Liver (tissue), 8 donors: ENCODE measurements at regions not wholly inside any gene's neighbourhood (a gene's known extent, or its start where the extent isn't known, plus 50 kb on each side); places are given as distances from the start of the nearest gene placed in this dataset.

Source experiments
- DNase-seq: peaks from one replicate; pipeline ENCODE4 v3.0.0-alpha.2; 2017; ENCODE audit warnings: low spot score
- H3K27ac ChIP-seq, 2 donors: one replicate each; pipeline ENCODE4 v1.7.0; 2013; ENCODE audit warnings: inconsistent platforms in 2 of 2, low read length in 2 of 2, control low read depth in 1 of 2, low read depth in 1 of 2, mild to moderate bottlenecking in 1 of 2
- H3K27me3 ChIP-seq, 4 donors: one replicate each; pipeline versions ENCODE4 v1.6.1 to v1.7.0; 2013; ENCODE audit warnings: low read length in 3 of 4, inconsistent platforms in 1 of 4, mild to moderate bottlenecking in 1 of 4, moderate library complexity in 1 of 4; ENCODE audit not compliant: control insufficient read depth in 4 of 4, insufficient read depth in 4 of 4
- H3K36me3 ChIP-seq, 4 donors: one replicate each; pipeline versions ENCODE4 v1.6.1 to v1.7.0; 2013; ENCODE audit warnings: low read length in 3 of 4, mild to moderate bottlenecking in 3 of 4, low read depth in 1 of 4, moderate library complexity in 1 of 4; ENCODE audit not compliant: control insufficient read depth in 4 of 4, insufficient read depth in 3 of 4
- H3K4me1 ChIP-seq, 4 donors: one replicate each; pipeline versions ENCODE4 v1.6.1 to v1.7.0; 2013; ENCODE audit warnings: low read length in 3 of 4, mild to moderate bottlenecking in 3 of 4, moderate library complexity in 1 of 4; ENCODE audit not compliant: control insufficient read depth in 4 of 4, insufficient read depth in 4 of 4
- H3K4me3 ChIP-seq, 3 donors: one replicate each; pipeline versions ENCODE4 v1.6.1 to v1.7.0; 2013; ENCODE audit warnings: low read length in 3 of 3, control low read depth in 1 of 3, low read depth in 1 of 3, mild to moderate bottlenecking in 1 of 3
- H3K9ac ChIP-seq, 2 donors: one replicate each; pipeline ENCODE4 v1.7.0; 2013; ENCODE audit warnings: low read length in 2 of 2, mild to moderate bottlenecking in 2 of 2, moderate library complexity in 2 of 2, control low read depth in 1 of 2, low read depth in 1 of 2
- H3K9me3 ChIP-seq, 4 donors: one replicate each; pipeline versions ENCODE4 v1.6.1 to v1.7.0; 2013; ENCODE audit warnings: low read length in 3 of 4; ENCODE audit not compliant: control insufficient read depth in 4 of 4
- CTCF ChIP-seq: fragments of 150-350 bp; IDR thresholded peaks from 2 replicates; pipeline ENCODE4 v1.5.1; 2017; ENCODE audit warnings: improper control_type of control experiment, low read depth, low read length; ENCODE audit not compliant: missing input control
- EGR1 ChIP-seq, 2 donors: IDR thresholded peaks; 2 replicates each; pipeline ENCODE4 v1.6.1; 2016 to 2018; ENCODE audit warnings: antibody characterized with exemption in 2 of 2, low read depth in 2 of 2
- FOXA1 ChIP-seq: IDR thresholded peaks from 2 replicates; pipeline ENCODE4 v1.6.1; 2016; ENCODE audit warnings: antibody characterized with exemption
- FOXA2 ChIP-seq: IDR thresholded peaks from 2 replicates; pipeline ENCODE4 v1.6.1; 2016; ENCODE audit warnings: antibody characterized with exemption
- HNF4G ChIP-seq: IDR thresholded peaks from 2 replicates; pipeline ENCODE4 v1.6.1; 2016; ENCODE audit warnings: antibody characterized with exemption
- JUND ChIP-seq, 2 donors: IDR thresholded peaks; 2 replicates each; pipeline ENCODE4 v1.6.1; 2016; ENCODE audit warnings: antibody characterized with exemption in 2 of 2
- NR2F2 ChIP-seq: IDR thresholded peaks from 2 replicates; pipeline ENCODE4 v1.6.1; 2016; ENCODE audit warnings: antibody characterized with exemption
- RAD21 ChIP-seq, 2 donors: IDR thresholded peaks; 2 replicates each; pipeline ENCODE4 v1.6.1; 2016; ENCODE audit warnings: antibody characterized with exemption in 2 of 2, mild to moderate bottlenecking in 2 of 2
- REST ChIP-seq: IDR thresholded peaks from 2 replicates; pipeline ENCODE4 v1.6.1; 2016; ENCODE audit warnings: antibody characterized with exemption, mild to moderate bottlenecking
- RXRA ChIP-seq, 2 donors: IDR thresholded peaks; 2 replicates each; pipeline ENCODE4 v1.6.1; 2017 to 2018; ENCODE audit warnings: antibody characterized with exemption in 2 of 2, mild to moderate bottlenecking in 1 of 2
- WGBS: extraction: QIAGEN DNeasy Blood & Tissue Kit; methylation state at CpG from one replicate; pipeline ENCODE4 v1.1.7; 2013; 5-methylcytosine and 5-hydroxymethylcytosine counted together
- TF ChIP-seq, protein P1 (sequence below): IDR thresholded peaks from 2 replicates; pipeline ENCODE4 v1.6.1; 2016; ENCODE audit warnings: antibody characterized with exemption
- TF ChIP-seq, protein P2 (sequence below): IDR thresholded peaks from 2 replicates; pipeline ENCODE4 v1.6.1; 2016; ENCODE audit warnings: antibody characterized with exemption
- TF ChIP-seq, protein P3 (sequence below): IDR thresholded peaks from 2 replicates; pipeline ENCODE4 v1.6.1; 2016; ENCODE audit warnings: antibody characterized with exemption
- donor health status: healthy.
- donor health status: healthy.
- donor health status: healthy.
- donor health status: healthy.
- donor health status: healthy.

- 46% methylated on average over 1 of the region's 1 CpG for WGBS
- H3K9ac ChIP-seq: no peak overlapping the region
- no peaks in the 10 kb centered on the region for H3K4me1 ChIP-seq
- H3K27ac ChIP-seq: no peak overlapping the region
- no peaks in the 10 kb centered on the region for H3K36me3 ChIP-seq
- H3K4me3 ChIP-seq: no peak overlapping the region
- H3K27me3 ChIP-seq: no peaks in the 10 kb centered on the region
- no peak for DNase-seq
- TF ChIP-seq RAD21 (IDR thresholded peaks at IDR 0.05) (no peak), REST (no peak)
- TF ChIP-seq, protein P1, sequence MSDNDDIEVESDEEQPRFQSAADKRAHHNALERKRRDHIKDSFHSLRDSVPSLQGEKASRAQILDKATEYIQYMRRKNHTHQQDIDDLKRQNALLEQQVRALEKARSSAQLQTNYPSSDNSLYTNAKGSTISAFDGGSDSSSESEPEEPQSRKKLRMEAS: no peak
- TF ChIP-seq, protein P2, sequence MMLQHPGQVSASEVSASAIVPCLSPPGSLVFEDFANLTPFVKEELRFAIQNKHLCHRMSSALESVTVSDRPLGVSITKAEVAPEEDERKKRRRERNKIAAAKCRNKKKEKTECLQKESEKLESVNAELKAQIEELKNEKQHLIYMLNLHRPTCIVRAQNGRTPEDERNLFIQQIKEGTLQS: no peak
- H3K9me3 ChIP-seq: no peaks in the 10 kb centered on the region
Observed at GRCh38 chr18:56299740-56300139, 338.7 kb downstream of the TXNL1 start.

DNA sequence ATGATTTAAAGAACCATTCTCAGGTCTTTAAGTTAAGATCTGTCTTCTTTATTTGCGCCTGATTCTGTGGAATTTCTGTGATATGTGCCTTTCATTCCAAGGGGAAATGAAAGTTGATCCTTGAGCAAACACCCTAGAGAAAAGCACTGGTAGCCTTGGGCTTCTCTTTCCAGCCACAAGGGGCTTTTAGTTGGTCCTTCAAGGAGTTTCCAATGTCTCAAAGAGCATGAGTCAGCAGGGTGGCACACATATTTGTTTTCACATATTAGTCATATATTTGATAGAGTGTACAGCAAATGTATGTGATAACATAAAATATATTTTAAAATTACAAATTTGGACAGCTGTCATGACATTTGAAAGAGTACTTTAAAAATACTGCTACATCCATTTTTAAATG lies 339.5 kb downstream of the TXNL1 start:
- no peak for DNase-seq
- Histone ChIP-seq H3K4me1 (no peaks in the 10 kb centered on the region), H3K36me3 (no peaks in the 10 kb centered on the region), H3K27me3 (no peaks in the 10 kb centered on the region), H3K9me3 (no peaks in the 10 kb centered on the region), H3K27ac (no peak overlapping the region), H3K4me3 (no peak overlapping the region), H3K9ac (no peak overlapping the region)
- WGBS: 90% methylated on average over 1 of the region's 1 CpG
- TF ChIP-seq RXRA (IDR thresholded peaks at IDR 0.05) (no peak), FOXA1 (no peak), RAD21 (IDR thresholded peaks at IDR 0.05) (no peak), HNF4G (no peak)
- TF ChIP-seq, protein P1: no peak

- Histone ChIP-seq H3K36me3 (no peaks in the 10 kb centered on the region), H3K4me1 (no peaks in the 10 kb centered on the region), H3K4me3 (no peak overlapping the region), H3K9ac (no peak overlapping the region), H3K27ac (no peak overlapping the region), H3K27me3 (no peaks in the 10 kb centered on the region), H3K9me3 (no peaks in the 10 kb centered on the region)
- 88% methylated on average over 3 of the region's 3 CpGs for WGBS
- DNase-seq: no peak
- no peak for TF ChIP-seq RAD21 (IDR thresholded peaks at IDR 0.05)
- no peak for TF ChIP-seq FOXA2
- TF ChIP-seq HNF4G: no peak
- TF ChIP-seq CTCF: no peak
- no peak for TF ChIP-seq JUND (IDR thresholded peaks at IDR 0.05)
- no peak for TF ChIP-seq NR2F2
- TF ChIP-seq, protein P2: no peak
- TF ChIP-seq EGR1 (IDR thresholded peaks at IDR 0.05; ENCODE audit: low read depth in 2 of 2): no peak
- TF ChIP-seq, protein P3, sequence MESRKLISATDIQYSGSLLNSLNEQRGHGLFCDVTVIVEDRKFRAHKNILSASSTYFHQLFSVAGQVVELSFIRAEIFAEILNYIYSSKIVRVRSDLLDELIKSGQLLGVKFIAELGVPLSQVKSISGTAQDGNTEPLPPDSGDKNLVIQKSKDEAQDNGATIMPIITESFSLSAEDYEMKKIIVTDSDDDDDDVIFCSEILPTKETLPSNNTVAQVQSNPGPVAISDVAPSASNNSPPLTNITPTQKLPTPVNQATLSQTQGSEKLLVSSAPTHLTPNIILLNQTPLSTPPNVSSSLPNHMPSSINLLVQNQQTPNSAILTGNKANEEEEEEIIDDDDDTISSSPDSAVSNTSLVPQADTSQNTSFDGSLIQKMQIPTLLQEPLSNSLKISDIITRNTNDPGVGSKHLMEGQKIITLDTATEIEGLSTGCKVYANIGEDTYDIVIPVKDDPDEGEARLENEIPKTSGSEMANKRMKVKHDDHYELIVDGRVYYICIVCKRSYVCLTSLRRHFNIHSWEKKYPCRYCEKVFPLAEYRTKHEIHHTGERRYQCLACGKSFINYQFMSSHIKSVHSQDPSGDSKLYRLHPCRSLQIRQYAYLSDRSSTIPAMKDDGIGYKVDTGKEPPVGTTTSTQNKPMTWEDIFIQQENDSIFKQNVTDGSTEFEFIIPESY: no peak
Observed at GRCh38 chr18:56296381-56296780, 342.0 kb downstream of the TXNL1 start.
